GM18508 (cell line): ENCODE measurements at regions not wholly inside any gene's neighbourhood (a gene's known extent, or its start where the extent isn't known, plus 50 kb on each side); places are given as distances from the start of the nearest gene placed in this dataset.

Source experiments
- ATAC-seq: cut with Tn5 transposase; IDR thresholded peaks from one replicate; pipeline ENCODE4 v1.9.1; 2021; ENCODE audit warnings: moderate number of reproducible peaks; ENCODE audit not compliant: insufficient read depth, unreplicated experiment

- no peak for ATAC-seq
Observed at GRCh38 chr14:83777516-83777915, 1752.4 kb upstream of the FLRT2 start.

GRCh38 chr14:83779266-83779665 lies 1750.7 kb upstream of the FLRT2 start:
- ATAC-seq = no peak

GRCh38 chr14:83780321-83780720 lies 1749.6 kb upstream of the FLRT2 start:
- no peak for ATAC-seq

GRCh38 chr14:83798421-83798820 lies 1731.5 kb upstream of the FLRT2 start:
- no peak for ATAC-seq

GRCh38 chr14:83799233-83799632 lies 1730.7 kb upstream of the FLRT2 start:
- no peak for ATAC-seq

GRCh38 chr14:83814896-83815295 lies 1715.0 kb upstream of the FLRT2 start:
- no peak for ATAC-seq

- ATAC-seq = no peak
Observed at GRCh38 chr14:83816761-83817160, 1713.2 kb upstream of the FLRT2 start.

GRCh38 chr14:83825843-83826242 lies 1704.1 kb upstream of the FLRT2 start:
- ATAC-seq = no peak

GRCh38 chr14:83826838-83827237 lies 1703.1 kb upstream of the FLRT2 start:
- ATAC-seq = no peak

GRCh38 chr14:83827383-83827782 lies 1702.6 kb upstream of the FLRT2 start:
- no peak for ATAC-seq

- ATAC-seq = no peak
Observed at GRCh38 chr14:83828406-83828805, 1701.5 kb upstream of the FLRT2 start.

- no peak for ATAC-seq
Observed at GRCh38 chr14:83830316-83830715, 1699.6 kb upstream of the FLRT2 start.

GRCh38 chr14:83838226-83838625 lies 1691.7 kb upstream of the FLRT2 start:
- no peak for ATAC-seq

GRCh38 chr14:83842547-83842946 lies 1687.4 kb upstream of the FLRT2 start:
- no peak for ATAC-seq

- ATAC-seq = no peak
Observed at GRCh38 chr14:83847102-83847501, 1682.8 kb upstream of the FLRT2 start.

- no peak for ATAC-seq
Observed at GRCh38 chr14:83850092-83850491, 1679.9 kb upstream of the FLRT2 start.

- ATAC-seq = no peak
Observed at GRCh38 chr14:83856334-83856733, 1673.6 kb upstream of the FLRT2 start.

GRCh38 chr14:83860631-83861155 lies 1669.3 kb upstream of the FLRT2 start:
- no peak for ATAC-seq

GRCh38 chr14:83863042-83863774 lies 1666.7 kb upstream of the FLRT2 start:
- no peak for ATAC-seq

GRCh38 chr14:83864106-83864505 lies 1665.8 kb upstream of the FLRT2 start:
- no peak for ATAC-seq

- ATAC-seq = no peak
Observed at GRCh38 chr14:83867566-83868225, 1662.2 kb upstream of the FLRT2 start.
